GM12878 (cell line): ENCODE measurements at regions not wholly inside any gene's neighbourhood (a gene's known extent, or its start where the extent isn't known, plus 50 kb on each side); places are given as distances from the start of the nearest gene placed in this dataset.
A peak's percentile ranks its signal among the peaks of the same experiment; 100 is the strongest.

Experiments
- BCL11A ChIP-seq: IDR thresholded peaks from 2 replicates; pipeline ENCODE4 v1.6.1; 2011; ENCODE audit warnings: low read depth, low read length
- CHD1 ChIP-seq: IDR thresholded peaks from 2 replicates; pipeline ENCODE4 v1.6.1; 2012; ENCODE audit warnings: low read depth, low read length, improper control_type of control experiment
- EGR1 ChIP-seq, 2 experiments: IDR thresholded peaks; 1 replicate in 1 of 2; 2 replicates in 1 of 2; pipeline ENCODE4 v1.6.1; 2011 to 2012; ENCODE audit warnings: low read depth in 2 of 2, low read length in 2 of 2, borderline replicate concordance in 1 of 2, mild to moderate bottlenecking in 1 of 2, moderate library complexity in 1 of 2
- GATAD2B ChIP-seq: fragments of 450-650 bp; conservative IDR thresholded peaks from 2 replicates; pipeline ENCODE4 v1.6.1; 2017; ENCODE audit warnings: low read depth, mild to moderate bottlenecking, moderate library complexity
- HDAC6 ChIP-seq: fragments of 200-600 bp; sonication (generic); IDR thresholded peaks from one replicate; pipeline ENCODE4 v1.8.0; 2017; ENCODE audit warnings: antibody characterized with exemption; ENCODE audit not compliant: unreplicated experiment
- IRF4 ChIP-seq: IDR thresholded peaks from 2 replicates; pipeline ENCODE4 v1.6.1; 2011; ENCODE audit warnings: low read depth, low read length
- MEF2A ChIP-seq: IDR thresholded peaks from 2 replicates; pipeline ENCODE4 v1.6.1; 2011; ENCODE audit warnings: low read depth, mild to moderate bottlenecking, low read length, moderate library complexity; ENCODE audit not compliant: insufficient read depth
- MEF2B ChIP-seq: fragments of 450-650 bp; IDR thresholded peaks from 2 replicates; pipeline ENCODE4 v1.6.1; 2018; ENCODE audit warnings: mild to moderate bottlenecking, moderate library complexity; ENCODE audit not compliant: partially characterized antibody, poor library complexity, severe bottlenecking
- PAX5 ChIP-seq: IDR thresholded peaks from 2 replicates; pipeline ENCODE4 v1.6.1; 2011; ENCODE audit warnings: low read depth, low read length, borderline replicate concordance
- POLR2A ChIP-seq: IDR thresholded peaks from 2 replicates; pipeline ENCODE4 v1.6.1; 2011; ENCODE audit warnings: low read depth, mild to moderate bottlenecking, low read length
- POU2F2 ChIP-seq: IDR thresholded peaks from 3 replicates; pipeline ENCODE4 v1.6.1; 2011; ENCODE audit warnings: low read depth, mild to moderate bottlenecking, low read length, borderline replicate concordance
- SIN3A ChIP-seq: IDR thresholded peaks from 2 replicates; pipeline ENCODE4 v1.6.1; 2012; ENCODE audit warnings: low read depth, low read length, improper control_type of control experiment
- SPI1 ChIP-seq: IDR thresholded peaks from 2 replicates; pipeline ENCODE4 v1.6.1; 2011; ENCODE audit warnings: low read depth, mild to moderate bottlenecking, low read length, moderate library complexity, borderline replicate concordance; ENCODE audit not compliant: insufficient read depth
- STAT1 ChIP-seq: fragments of 450-650 bp; conservative IDR thresholded peaks from 2 replicates; pipeline ENCODE4 v1.6.1; 2014; ENCODE audit warnings: antibody characterized with exemption, mild to moderate bottlenecking
- ZNF622 ChIP-seq: fragments of 450-650 bp; IDR thresholded peaks from 2 replicates; pipeline ENCODE4 v1.6.1; 2017; ENCODE audit warnings: mild to moderate bottlenecking, inconsistent platforms
- ZSCAN29 ChIP-seq: fragments of 450-650 bp; IDR thresholded peaks from 2 replicates; pipeline ENCODE4 v1.6.1; 2017; ENCODE audit warnings: mild to moderate bottlenecking, moderate library complexity
- ZZZ3 ChIP-seq: IDR thresholded peaks from 2 replicates; pipeline ENCODE4 v1.6.1; 2011; ENCODE audit warnings: low read depth; ENCODE audit not compliant: control insufficient read depth, insufficient read length
- TF ChIP-seq, protein P1 (sequence below): fragments of 450-650 bp; IDR thresholded peaks from 2 replicates; pipeline ENCODE4 v1.6.1; 2016; ENCODE audit warnings: mild to moderate bottlenecking
- TF ChIP-seq, protein P2 (sequence below): fragments of 450-650 bp; IDR thresholded peaks from 2 replicates; pipeline ENCODE4 v1.6.1; 2017; ENCODE audit warnings: low read depth, mild to moderate bottlenecking, moderate library complexity
- TF ChIP-seq, protein P3 (sequence below): IDR thresholded peaks from 2 replicates; pipeline ENCODE4 v1.6.1; 2011; ENCODE audit warnings: borderline replicate concordance, low read depth, mild to moderate bottlenecking, moderate library complexity, mixed read lengths, low read length; ENCODE audit not compliant: insufficient read depth; ENCODE audit errors: extremely low read length
- TF ChIP-seq, protein P4 (sequence below): fragments of 450-650 bp; IDR thresholded peaks from 2 replicates; pipeline ENCODE4 v1.6.1; 2018; ENCODE audit warnings: borderline replicate concordance, mild to moderate bottlenecking; ENCODE audit not compliant: partially characterized antibody
- TF ChIP-seq, protein P5 (sequence below): IDR thresholded peaks from 2 replicates; pipeline ENCODE4 v1.6.1; 2011; ENCODE audit warnings: low read depth, low read length, improper control_type of control experiment, borderline replicate concordance

DNA sequence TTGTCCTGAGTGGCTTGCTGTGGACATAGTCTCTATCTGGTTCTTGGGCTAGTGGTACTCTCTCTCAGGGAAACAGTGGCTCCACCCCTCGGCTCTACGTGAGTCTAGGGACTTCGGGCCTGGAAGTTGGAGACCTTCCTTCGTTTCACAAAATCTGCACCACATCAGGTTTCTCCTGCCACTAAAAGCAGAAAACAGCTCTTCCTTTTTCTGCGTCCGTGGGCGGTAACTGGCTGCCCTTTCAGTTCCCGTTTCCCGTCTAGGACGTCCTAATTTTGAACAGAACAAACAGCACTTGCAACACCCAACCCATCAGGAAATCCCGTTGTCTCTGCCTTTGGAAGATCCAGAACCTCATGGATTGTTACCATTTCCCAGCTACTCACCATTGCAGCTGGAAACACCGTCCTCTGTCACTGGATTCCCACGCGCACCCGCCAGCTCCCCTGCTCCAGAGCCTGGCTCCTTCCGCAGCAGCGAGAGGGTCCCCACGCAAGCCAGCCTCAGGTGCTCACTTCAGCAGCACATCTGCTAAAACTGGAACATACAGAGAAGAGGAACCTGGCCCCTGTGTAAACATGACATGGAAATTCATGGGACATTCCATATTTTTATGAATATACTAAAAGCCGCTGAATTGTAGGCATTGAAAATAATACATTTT lies 311.4 kb upstream of the AKR1E2 start (continued):
- TF ChIP-seq, protein P1, sequence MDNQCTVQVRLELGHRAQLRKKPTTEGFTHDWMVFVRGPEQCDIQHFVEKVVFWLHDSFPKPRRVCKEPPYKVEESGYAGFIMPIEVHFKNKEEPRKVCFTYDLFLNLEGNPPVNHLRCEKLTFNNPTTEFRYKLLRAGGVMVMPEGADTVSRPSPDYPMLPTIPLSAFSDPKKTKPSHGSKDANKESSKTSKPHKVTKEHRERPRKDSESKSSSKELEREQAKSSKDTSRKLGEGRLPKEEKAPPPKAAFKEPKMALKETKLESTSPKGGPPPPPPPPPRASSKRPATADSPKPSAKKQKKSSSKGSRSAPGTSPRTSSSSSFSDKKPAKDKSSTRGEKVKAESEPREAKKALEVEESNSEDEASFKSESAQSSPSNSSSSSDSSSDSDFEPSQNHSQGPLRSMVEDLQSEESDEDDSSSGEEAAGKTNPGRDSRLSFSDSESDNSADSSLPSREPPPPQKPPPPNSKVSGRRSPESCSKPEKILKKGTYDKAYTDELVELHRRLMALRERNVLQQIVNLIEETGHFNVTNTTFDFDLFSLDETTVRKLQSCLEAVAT = no peak
- TF ChIP-seq GATAD2B (no peak), SPI1 (peak; percentile 96), HDAC6 (no peak), STAT1 (no peak), EGR1 (IDR thresholded peaks at IDR 0.05; ENCODE audit: borderline replicate concordance in 1 of 2, low read depth in 2 of 2, low read length in 2 of 2) (peak in 1 of 2 experiments; percentile 71; a peak in 2 of 3 replicates), CHD1 (no peak), IRF4 (peak; percentile 81), BCL11A (0 out of 2 replicates have a peak, but pooled peaks have one; percentile 50), SIN3A (no peak), ZZZ3 (no peak), ZNF622 (no peak), POLR2A (no peak), ZSCAN29 (no peak), MEF2A (no peak), POU2F2 (no peak), MEF2B (no peak), PAX5 (no peak)
- TF ChIP-seq, protein P2, sequence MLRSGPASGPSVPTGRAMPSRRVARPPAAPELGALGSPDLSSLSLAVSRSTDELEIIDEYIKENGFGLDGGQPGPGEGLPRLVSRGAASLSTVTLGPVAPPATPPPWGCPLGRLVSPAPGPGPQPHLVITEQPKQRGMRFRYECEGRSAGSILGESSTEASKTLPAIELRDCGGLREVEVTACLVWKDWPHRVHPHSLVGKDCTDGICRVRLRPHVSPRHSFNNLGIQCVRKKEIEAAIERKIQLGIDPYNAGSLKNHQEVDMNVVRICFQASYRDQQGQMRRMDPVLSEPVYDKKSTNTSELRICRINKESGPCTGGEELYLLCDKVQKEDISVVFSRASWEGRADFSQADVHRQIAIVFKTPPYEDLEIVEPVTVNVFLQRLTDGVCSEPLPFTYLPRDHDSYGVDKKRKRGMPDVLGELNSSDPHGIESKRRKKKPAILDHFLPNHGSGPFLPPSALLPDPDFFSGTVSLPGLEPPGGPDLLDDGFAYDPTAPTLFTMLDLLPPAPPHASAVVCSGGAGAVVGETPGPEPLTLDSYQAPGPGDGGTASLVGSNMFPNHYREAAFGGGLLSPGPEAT = no peak
- TF ChIP-seq, protein P3, sequence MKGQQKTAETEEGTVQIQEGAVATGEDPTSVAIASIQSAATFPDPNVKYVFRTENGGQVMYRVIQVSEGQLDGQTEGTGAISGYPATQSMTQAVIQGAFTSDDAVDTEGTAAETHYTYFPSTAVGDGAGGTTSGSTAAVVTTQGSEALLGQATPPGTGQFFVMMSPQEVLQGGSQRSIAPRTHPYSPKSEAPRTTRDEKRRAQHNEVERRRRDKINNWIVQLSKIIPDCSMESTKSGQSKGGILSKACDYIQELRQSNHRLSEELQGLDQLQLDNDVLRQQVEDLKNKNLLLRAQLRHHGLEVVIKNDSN = no peak
- TF ChIP-seq, protein P4, sequence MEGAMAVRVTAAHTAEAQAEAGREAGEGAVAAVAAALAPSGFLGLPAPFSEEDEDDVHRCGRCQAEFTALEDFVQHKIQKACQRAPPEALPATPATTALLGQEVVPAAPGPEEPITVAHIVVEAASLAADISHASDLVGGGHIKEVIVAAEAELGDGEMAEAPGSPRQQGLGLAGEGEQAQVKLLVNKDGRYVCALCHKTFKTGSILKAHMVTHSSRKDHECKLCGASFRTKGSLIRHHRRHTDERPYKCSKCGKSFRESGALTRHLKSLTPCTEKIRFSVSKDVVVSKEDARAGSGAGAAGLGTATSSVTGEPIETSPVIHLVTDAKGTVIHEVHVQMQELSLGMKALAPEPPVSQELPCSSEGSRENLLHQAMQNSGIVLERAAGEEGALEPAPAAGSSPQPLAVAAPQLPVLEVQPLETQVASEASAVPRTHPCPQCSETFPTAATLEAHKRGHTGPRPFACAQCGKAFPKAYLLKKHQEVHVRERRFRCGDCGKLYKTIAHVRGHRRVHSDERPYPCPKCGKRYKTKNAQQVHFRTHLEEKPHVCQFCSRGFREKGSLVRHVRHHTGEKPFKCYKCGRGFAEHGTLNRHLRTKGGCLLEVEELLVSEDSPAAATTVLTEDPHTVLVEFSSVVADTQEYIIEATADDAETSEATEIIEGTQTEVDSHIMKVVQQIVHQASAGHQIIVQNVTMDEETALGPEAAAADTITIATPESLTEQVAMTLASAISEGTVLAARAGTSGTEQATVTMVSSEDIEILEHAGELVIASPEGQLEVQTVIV = no peak
- TF ChIP-seq, protein P5, sequence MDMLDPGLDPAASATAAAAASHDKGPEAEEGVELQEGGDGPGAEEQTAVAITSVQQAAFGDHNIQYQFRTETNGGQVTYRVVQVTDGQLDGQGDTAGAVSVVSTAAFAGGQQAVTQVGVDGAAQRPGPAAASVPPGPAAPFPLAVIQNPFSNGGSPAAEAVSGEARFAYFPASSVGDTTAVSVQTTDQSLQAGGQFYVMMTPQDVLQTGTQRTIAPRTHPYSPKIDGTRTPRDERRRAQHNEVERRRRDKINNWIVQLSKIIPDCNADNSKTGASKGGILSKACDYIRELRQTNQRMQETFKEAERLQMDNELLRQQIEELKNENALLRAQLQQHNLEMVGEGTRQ = no peak
